Omental fat pad (tissue), 3 donors: ENCODE measurements at regions not wholly inside any gene's neighbourhood (a gene's known extent, or its start where the extent isn't known, plus 50 kb on each side); places are given as distances from the start of the nearest gene placed in this dataset.

ENCODE experiments used
- ATAC-seq: fragments of 150-250 bp; one replicate; pipeline ENCODE4 v1.9.1; 2016; ENCODE audit warnings: mild to moderate bottlenecking, moderate library complexity; ENCODE audit not compliant: low FRiP score
- DNase-seq: peaks from one replicate; pipeline ENCODE4 v3.0.0-alpha.2; 2019; ENCODE audit warnings: low spot score
- CTCF ChIP-seq, 3 donors: fragments of 450-650 bp; IDR thresholded peaks; one replicate each; pipeline ENCODE4 v1.5.1; 2016 to 2017; ENCODE audit warnings: antibody characterized with exemption in 3 of 3, mild to moderate bottlenecking in 3 of 3, moderate library complexity in 2 of 3

- DNase-seq: no peak
- no peak for ATAC-seq
- TF ChIP-seq CTCF (IDR thresholded peaks at IDR 0.05): no peak
These were observed 546.2 kb downstream of the SLITRK5 start for GRCh38 chr13:88217372-88217771.

- no peak for ATAC-seq
- DNase-seq: no peak
- no peak for TF ChIP-seq CTCF (IDR thresholded peaks at IDR 0.05)
These were observed 546.7 kb downstream of the SLITRK5 start for GRCh38 chr13:88217883-88218282.

GRCh38 chr13:88223958-88224357 lies 552.8 kb downstream of the SLITRK5 start:
- no peak for DNase-seq
- TF ChIP-seq CTCF (IDR thresholded peaks at IDR 0.05): no peak
- ATAC-seq: no peak

- TF ChIP-seq CTCF (IDR thresholded peaks at IDR 0.05): no peak
- ATAC-seq: no peak
- no peak for DNase-seq
These were observed 564.3 kb downstream of the SLITRK5 start for GRCh38 chr13:88235441-88235840.

- no peak for DNase-seq
- no peak for ATAC-seq
- no peak for TF ChIP-seq CTCF (IDR thresholded peaks at IDR 0.05)
These were observed 575.1 kb downstream of the SLITRK5 start for GRCh38 chr13:88246239-88246638.

- no peak for TF ChIP-seq CTCF (IDR thresholded peaks at IDR 0.05)
- DNase-seq: no peak
- ATAC-seq: no peak
These were observed 577.2 kb downstream of the SLITRK5 start for GRCh38 chr13:88248393-88248792.

DNA sequence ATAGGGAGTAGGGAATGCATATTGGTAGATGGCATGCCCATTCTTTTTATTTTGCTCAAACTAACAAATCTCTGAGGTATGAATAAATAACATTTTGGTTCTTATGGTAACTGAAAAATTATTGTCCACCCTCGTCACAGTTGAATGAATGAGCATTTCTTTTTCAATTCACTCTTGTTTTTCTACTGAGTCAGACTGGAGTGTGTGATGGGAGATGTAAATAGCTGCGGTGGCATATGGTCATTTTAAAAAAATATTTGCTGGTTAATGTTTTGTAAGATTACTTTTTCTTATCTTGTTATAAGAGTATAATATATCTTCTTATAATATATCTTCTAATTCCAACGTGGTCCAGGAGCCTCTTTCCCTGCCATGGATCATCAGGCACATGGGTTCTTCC lies 586.5 kb downstream of the SLITRK5 start:
- no peak for ATAC-seq
- no peak for TF ChIP-seq CTCF (IDR thresholded peaks at IDR 0.05)
- DNase-seq: no peak
